Fibroblast of lung (primary cell): ENCODE measurements at regions not wholly inside any gene's neighbourhood (a gene's known extent, or its start where the extent isn't known, plus 50 kb on each side); places are given as distances from the start of the nearest gene placed in this dataset.

Source experiments
- DNase-seq, 2 donors: peaks; one replicate each; pipeline versions ENCODE4 v3.0.0 to v3.0.0-alpha.2; 2010; ENCODE audit warnings: low read depth in 2 of 2
- H2AFZ ChIP-seq: 2 replicates; pipeline ENCODE4 v1.5.1; 2012; ENCODE audit warnings: low read length, control low read depth, inconsistent platforms
- H3K27ac ChIP-seq: 2 replicates; pipeline ENCODE4 v1.5.1; 2011; ENCODE audit warnings: low read length, control low read depth; ENCODE audit not compliant: insufficient read depth
- H3K27me3 ChIP-seq: 2 replicates; pipeline ENCODE4 v1.5.1; 2011; ENCODE audit warnings: mild to moderate bottlenecking, low read length; ENCODE audit not compliant: control insufficient read depth, insufficient read depth
- H3K36me3 ChIP-seq: 2 replicates; pipeline ENCODE4 v1.5.1; 2011; ENCODE audit warnings: low read length; ENCODE audit not compliant: control insufficient read depth, insufficient read depth
- H3K4me1 ChIP-seq: 2 replicates; pipeline ENCODE4 v1.5.1; 2011; ENCODE audit warnings: low read length; ENCODE audit not compliant: control insufficient read depth, insufficient read depth; ENCODE audit errors: extremely low read depth
- H3K4me2 ChIP-seq: 2 replicates; pipeline ENCODE4 v1.5.1; 2011; ENCODE audit warnings: low read length, control low read depth; ENCODE audit not compliant: insufficient read depth; ENCODE audit errors: extremely low read depth
- H3K4me3 ChIP-seq, 4 experiments: fragments of 200-600 bp in 1 of 4; sonication (generic) in 1 of 4; replicated peaks in 1 of 4; 2 replicates each; pipeline ENCODE4 v1.5.1; 2011 to 2016; ENCODE audit warnings: low read length in 4 of 4, low read depth in 3 of 4, mild to moderate bottlenecking in 3 of 4, control low read depth in 2 of 4, inconsistent platforms in 1 of 4, mixed read lengths in 1 of 4; ENCODE audit not compliant: insufficient read depth in 1 of 4; ENCODE audit errors: control extremely low read depth in 1 of 4
- H3K79me2 ChIP-seq: 2 replicates; pipeline ENCODE4 v1.5.1; 2012; ENCODE audit warnings: mild to moderate bottlenecking, low read length, inconsistent platforms; ENCODE audit not compliant: control insufficient read depth, insufficient read depth
- H3K9ac ChIP-seq: 2 replicates; pipeline ENCODE4 v1.5.1; 2011; ENCODE audit warnings: mild to moderate bottlenecking, low read length, control low read depth; ENCODE audit not compliant: insufficient read depth
- H3K9me3 ChIP-seq: 2 replicates; pipeline ENCODE4 v1.5.1; 2012; ENCODE audit warnings: low read depth, low read length; ENCODE audit not compliant: control insufficient read depth, insufficient read depth
- H4K20me1 ChIP-seq: 2 replicates; pipeline ENCODE4 v1.5.1; 2011; ENCODE audit warnings: low read length; ENCODE audit not compliant: control insufficient read depth, insufficient read depth; ENCODE audit errors: extremely low read depth
- EZH2 ChIP-seq: IDR thresholded peaks from 2 replicates; pipeline ENCODE4 v1.5.1; 2012; ENCODE audit warnings: low read length, control low read depth, mild to moderate bottlenecking; ENCODE audit errors: missing control alignments
- TF ChIP-seq, protein P1 (sequence below), 2 donors: IDR thresholded peaks in 1 of 2; conservative IDR thresholded peaks in 1 of 2; 1 replicate in 1 of 2; 2 replicates in 1 of 2; pipeline ENCODE4 v1.5.1; 2011 to 2012; ENCODE audit warnings: low read length in 2 of 2, control low read depth in 1 of 2, inconsistent platforms in 1 of 2, low read depth in 1 of 2, mild to moderate bottlenecking in 1 of 2

DNA sequence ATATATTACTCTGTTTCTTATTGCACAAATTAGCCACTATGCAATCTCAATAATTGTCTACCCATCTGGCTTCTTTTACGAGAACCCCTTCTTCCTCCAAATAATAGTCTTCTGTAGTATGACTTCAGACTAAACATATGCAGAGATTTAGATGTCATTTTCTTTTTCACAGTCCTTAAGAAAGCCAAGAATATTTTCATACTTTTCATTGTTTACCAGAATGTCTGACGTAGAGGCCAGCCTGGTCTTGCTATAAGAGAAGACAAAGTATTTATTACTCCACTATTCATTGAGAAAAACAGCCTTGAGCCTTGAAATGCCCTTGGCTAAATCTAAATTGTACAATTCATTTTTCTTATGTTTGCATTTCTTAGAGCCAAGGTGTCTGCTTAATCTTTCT, 714.9 kb upstream of the CXADR start:
- Histone ChIP-seq H3K36me3 (no peaks in the 10 kb centered on the region), H3K27ac (no peak overlapping the region), H3K4me3 (no peak overlapping the region), H3K79me2 (no peaks in the 10 kb centered on the region), H3K9me3 (no peaks in the 10 kb centered on the region), H2AFZ (no peak overlapping the region), H3K27me3 (no peaks in the 10 kb centered on the region), H4K20me1 (no peaks in the 10 kb centered on the region), H3K4me2 (no peak overlapping the region), H3K4me1 (no peaks in the 10 kb centered on the region), H3K9ac (no peak overlapping the region)
- peak in 1 of 2 donors; percentile 21 for DNase-seq
- TF ChIP-seq, protein P1, sequence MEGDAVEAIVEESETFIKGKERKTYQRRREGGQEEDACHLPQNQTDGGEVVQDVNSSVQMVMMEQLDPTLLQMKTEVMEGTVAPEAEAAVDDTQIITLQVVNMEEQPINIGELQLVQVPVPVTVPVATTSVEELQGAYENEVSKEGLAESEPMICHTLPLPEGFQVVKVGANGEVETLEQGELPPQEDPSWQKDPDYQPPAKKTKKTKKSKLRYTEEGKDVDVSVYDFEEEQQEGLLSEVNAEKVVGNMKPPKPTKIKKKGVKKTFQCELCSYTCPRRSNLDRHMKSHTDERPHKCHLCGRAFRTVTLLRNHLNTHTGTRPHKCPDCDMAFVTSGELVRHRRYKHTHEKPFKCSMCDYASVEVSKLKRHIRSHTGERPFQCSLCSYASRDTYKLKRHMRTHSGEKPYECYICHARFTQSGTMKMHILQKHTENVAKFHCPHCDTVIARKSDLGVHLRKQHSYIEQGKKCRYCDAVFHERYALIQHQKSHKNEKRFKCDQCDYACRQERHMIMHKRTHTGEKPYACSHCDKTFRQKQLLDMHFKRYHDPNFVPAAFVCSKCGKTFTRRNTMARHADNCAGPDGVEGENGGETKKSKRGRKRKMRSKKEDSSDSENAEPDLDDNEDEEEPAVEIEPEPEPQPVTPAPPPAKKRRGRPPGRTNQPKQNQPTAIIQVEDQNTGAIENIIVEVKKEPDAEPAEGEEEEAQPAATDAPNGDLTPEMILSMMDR (conservative IDR thresholded peaks at IDR 0.05 in 1 of 2, IDR thresholded peaks at IDR 0.05 in 1 of 2; ENCODE audit: low read depth in 1 of 2, low read length in 2 of 2) = no peak
- no peak for TF ChIP-seq EZH2

DNA sequence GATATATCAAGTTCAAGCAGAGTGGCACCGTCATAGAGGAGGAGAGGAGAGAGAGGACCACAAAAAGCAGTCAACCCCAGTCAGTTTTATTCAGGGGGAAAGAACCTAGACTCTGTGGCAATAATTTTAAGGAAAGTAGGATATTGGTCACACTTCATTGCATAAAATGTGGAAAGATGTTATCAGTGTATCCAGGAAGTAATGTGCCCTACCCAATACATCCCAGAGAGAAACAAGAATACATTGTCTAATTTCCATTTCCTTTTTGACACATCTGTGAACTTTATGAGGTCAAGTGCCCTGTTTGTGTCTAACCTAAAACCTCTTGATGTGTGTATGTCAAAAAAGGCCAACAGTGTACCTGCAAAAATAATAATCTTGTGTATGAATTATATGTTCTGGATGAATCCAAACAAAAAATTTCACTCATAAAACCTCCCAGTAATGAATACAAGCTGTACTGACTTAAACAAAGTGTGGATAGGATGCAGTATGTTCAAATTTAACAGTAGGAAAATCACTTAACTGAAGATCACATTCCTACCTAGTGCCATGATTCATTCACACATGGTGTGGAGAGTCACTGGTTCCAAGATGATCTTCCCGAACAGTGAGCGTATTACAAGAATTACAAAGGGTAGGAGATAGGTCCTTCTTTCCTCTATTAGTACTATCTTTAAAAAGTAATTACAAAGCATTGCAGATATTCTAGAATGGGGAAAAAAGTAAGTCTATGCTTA, 712.1 kb upstream of the CXADR start:
- Histone ChIP-seq H3K27ac (no peak overlapping the region), H3K79me2 (no peaks in the 10 kb centered on the region), H3K9me3 (no peaks in the 10 kb centered on the region), H3K4me3 (no peak overlapping the region), H3K4me2 (no peak overlapping the region), H4K20me1 (no peaks in the 10 kb centered on the region), H3K9ac (no peak overlapping the region), H3K36me3 (no peaks in the 10 kb centered on the region), H3K4me1 (no peaks in the 10 kb centered on the region), H3K27me3 (no peaks in the 10 kb centered on the region), H2AFZ (no peak overlapping the region)
- no peak for TF ChIP-seq EZH2
- TF ChIP-seq, protein P1 (conservative IDR thresholded peaks at IDR 0.05 in 1 of 2, IDR thresholded peaks at IDR 0.05 in 1 of 2; ENCODE audit: low read depth in 1 of 2, low read length in 2 of 2) = no peak
- DNase-seq = no peak

GRCh38 chr21:16811011-16811410, 701.8 kb upstream of the CXADR start:
- no peak overlapping the region for H3K9ac ChIP-seq
- no peak overlapping the region for H3K4me3 ChIP-seq
- no peaks in the 10 kb centered on the region for H3K79me2 ChIP-seq
- no peak overlapping the region for H3K4me2 ChIP-seq
- no peaks in the 10 kb centered on the region for H3K4me1 ChIP-seq
- no peak overlapping the region for H2AFZ ChIP-seq
- H3K9me3 ChIP-seq = no peaks in the 10 kb centered on the region
- no peak for DNase-seq
- no peaks in the 10 kb centered on the region for H4K20me1 ChIP-seq
- H3K36me3 ChIP-seq = no peaks in the 10 kb centered on the region
- no peak overlapping the region for H3K27ac ChIP-seq
- no peak for TF ChIP-seq EZH2
- TF ChIP-seq, protein P1 (conservative IDR thresholded peaks at IDR 0.05 in 1 of 2, IDR thresholded peaks at IDR 0.05 in 1 of 2; ENCODE audit: low read depth in 1 of 2, low read length in 2 of 2) = no peak
- no peaks in the 10 kb centered on the region for H3K27me3 ChIP-seq
